ENCODE measurements at regions not wholly inside any gene's neighbourhood (a gene's known extent, or its start where the extent isn't known, plus 50 kb on each side); places are given as distances from the start of the nearest gene placed in this dataset.

DNA sequence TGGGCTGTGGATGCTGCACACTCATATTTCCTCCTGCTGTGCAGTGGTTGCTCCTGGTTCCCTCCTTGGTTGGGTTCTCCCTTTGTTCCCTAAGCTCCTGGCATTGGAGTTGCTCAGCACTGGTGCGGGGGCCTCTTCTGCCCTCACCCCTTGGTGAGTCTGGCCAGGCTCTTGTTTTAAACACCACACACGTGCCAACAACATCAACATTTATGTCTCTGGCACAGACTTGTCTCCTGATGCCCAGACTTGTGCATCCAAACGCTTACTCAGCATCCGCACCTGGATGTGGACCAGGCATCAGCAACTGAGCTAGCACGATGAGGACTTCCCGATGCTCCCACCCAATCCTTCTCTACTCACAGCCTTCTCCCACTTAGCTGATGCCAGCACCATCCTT is 627.6 kb downstream of the NPHP4 start:
- Histone ChIP-seq H3K27ac (ENCODE audit: low read depth, low read length) (no peak overlapping the region), H3K9me2 (replicated peaks; ENCODE audit: control insufficient read depth, low read length) (no peaks in the 10 kb centered on the region), H3K27me3 (ENCODE audit: control insufficient read depth, low read length) (no peaks in the 10 kb centered on the region), H3K4me1 (ENCODE audit: control insufficient read depth, low read length) (no peaks in the 10 kb centered on the region), H3K79me2 (ENCODE audit: control insufficient read depth, low read length) (no peaks in the 10 kb centered on the region), H3K4me3 (ENCODE audit: low read length) (no peak overlapping the region), H3K36me3 (ENCODE audit: control insufficient read depth, low read length) (no peaks in the 10 kb centered on the region), H3F3A (ENCODE audit: control insufficient read depth, insufficient read depth) (no peaks in the 10 kb centered on the region), H3K4me2 (ENCODE audit: low read length) (no peak overlapping the region), H4K20me1 (ENCODE audit: control insufficient read depth, insufficient read depth, low read depth, low read length) (no peaks in the 10 kb centered on the region), H3K9me3 (ENCODE audit: control insufficient read depth, insufficient read depth, low read length) (no peaks in the 10 kb centered on the region)
- TF ChIP-seq CTCF (IDR thresholded peaks at IDR 0.05; ENCODE audit: low read depth, low read length, poor library complexity, severe bottlenecking) (no peak), EZH2phosphoT487 (IDR thresholded peaks at IDR 0.05; ENCODE audit: borderline replicate concordance, low read length) (no peak)

DNA sequence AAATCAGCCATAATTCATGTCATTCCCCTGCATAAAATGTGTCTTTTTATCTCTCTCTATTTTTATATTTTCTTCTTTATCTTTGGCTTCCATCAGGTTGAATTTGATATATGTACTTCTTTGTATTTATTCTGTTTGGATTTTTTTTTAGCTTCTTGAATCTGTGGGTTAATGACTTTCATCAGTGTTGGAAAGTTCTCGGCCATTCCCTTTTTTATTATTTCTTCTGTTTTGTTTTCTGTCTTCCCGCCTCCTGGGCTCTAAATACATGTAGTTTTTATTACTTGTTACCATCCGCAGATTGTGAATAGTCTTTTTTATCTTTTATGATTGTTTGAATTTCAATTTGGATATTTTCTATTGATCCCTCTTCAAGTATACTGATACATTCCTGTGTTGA is 637.5 kb downstream of the NPHP4 start:
- H3K27me3 ChIP-seq (ENCODE audit: control insufficient read depth, low read length): no peaks in the 10 kb centered on the region
- no peaks in the 10 kb centered on the region for H3K9me3 ChIP-seq (ENCODE audit: control insufficient read depth, insufficient read depth, low read length)
- H3K79me2 ChIP-seq (ENCODE audit: control insufficient read depth, low read length): no peaks in the 10 kb centered on the region
- H3K4me2 ChIP-seq (ENCODE audit: low read length): no peak overlapping the region
- H3K4me3 ChIP-seq (ENCODE audit: low read length): no peak overlapping the region
- TF ChIP-seq EZH2phosphoT487 (IDR thresholded peaks at IDR 0.05; ENCODE audit: borderline replicate concordance, low read length) (no peak), CTCF (IDR thresholded peaks at IDR 0.05; ENCODE audit: low read depth, low read length, poor library complexity, severe bottlenecking) (no peak)
- no peaks in the 10 kb centered on the region for H3K4me1 ChIP-seq (ENCODE audit: control insufficient read depth, low read length)
- no peaks in the 10 kb centered on the region for H3K36me3 ChIP-seq (ENCODE audit: control insufficient read depth, low read length)
- H3K27ac ChIP-seq (ENCODE audit: low read depth, low read length): no peak overlapping the region
- H4K20me1 ChIP-seq (ENCODE audit: control insufficient read depth, insufficient read depth, low read depth, low read length): no peaks in the 10 kb centered on the region
- no peaks in the 10 kb centered on the region for H3K9me2 ChIP-seq (replicated peaks; ENCODE audit: control insufficient read depth, low read length)
- no peaks in the 10 kb centered on the region for H3F3A ChIP-seq (ENCODE audit: control insufficient read depth, insufficient read depth)

DNA sequence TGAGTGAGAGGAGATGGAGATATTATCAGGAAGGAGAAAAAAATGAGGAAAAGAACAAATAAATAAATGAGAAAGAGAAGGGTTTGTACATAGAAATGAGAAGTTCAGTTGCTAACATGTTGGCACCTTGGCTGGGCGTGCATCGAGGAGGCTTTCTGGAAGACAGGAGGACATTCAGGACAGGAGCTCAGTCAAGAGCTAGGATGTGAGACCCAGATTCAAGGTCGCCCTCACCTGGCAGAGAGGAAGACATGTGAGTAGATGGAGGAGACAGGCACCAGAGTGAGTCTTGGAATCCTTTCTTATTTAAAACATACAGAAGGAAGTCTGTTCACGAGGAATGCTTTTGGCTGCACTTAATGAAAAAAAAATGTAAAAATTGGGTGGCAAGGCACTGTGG is 640.9 kb downstream of the NPHP4 start:
- TF ChIP-seq CTCF (IDR thresholded peaks at IDR 0.05; ENCODE audit: low read depth, low read length, poor library complexity, severe bottlenecking) (no peak), EZH2phosphoT487 (IDR thresholded peaks at IDR 0.05; ENCODE audit: borderline replicate concordance, low read length) (no peak)
- no peaks in the 10 kb centered on the region for H4K20me1 ChIP-seq (ENCODE audit: control insufficient read depth, insufficient read depth, low read depth, low read length)
- no peaks in the 10 kb centered on the region for H3K9me2 ChIP-seq (replicated peaks; ENCODE audit: control insufficient read depth, low read length)
- H3K79me2 ChIP-seq (ENCODE audit: control insufficient read depth, low read length): no peaks in the 10 kb centered on the region
- H3K27me3 ChIP-seq (ENCODE audit: control insufficient read depth, low read length): no peaks in the 10 kb centered on the region
- H3K4me2 ChIP-seq (ENCODE audit: low read length): no peak overlapping the region
- no peak overlapping the region for H3K4me3 ChIP-seq (ENCODE audit: low read length)
- H3K36me3 ChIP-seq (ENCODE audit: control insufficient read depth, low read length): no peaks in the 10 kb centered on the region
- H3K9me3 ChIP-seq (ENCODE audit: control insufficient read depth, insufficient read depth, low read length): no peaks in the 10 kb centered on the region
- H3F3A ChIP-seq (ENCODE audit: control insufficient read depth, insufficient read depth): no peaks in the 10 kb centered on the region
- H3K4me1 ChIP-seq (ENCODE audit: control insufficient read depth, low read length): no peaks in the 10 kb centered on the region
- H3K27ac ChIP-seq (ENCODE audit: low read depth, low read length): no peak overlapping the region

- H3K4me3 ChIP-seq (ENCODE audit: low read length): no peak overlapping the region
- no peaks in the 10 kb centered on the region for H3K36me3 ChIP-seq (ENCODE audit: control insufficient read depth, low read length)
- H3K9me3 ChIP-seq (ENCODE audit: control insufficient read depth, insufficient read depth, low read length): no peaks in the 10 kb centered on the region
- H3K9me2 ChIP-seq (replicated peaks; ENCODE audit: control insufficient read depth, low read length): no peaks in the 10 kb centered on the region
- H3F3A ChIP-seq (ENCODE audit: control insufficient read depth, insufficient read depth): no peaks in the 10 kb centered on the region
- TF ChIP-seq CTCF (IDR thresholded peaks at IDR 0.05; ENCODE audit: low read depth, low read length, poor library complexity, severe bottlenecking) (no peak), EZH2phosphoT487 (IDR thresholded peaks at IDR 0.05; ENCODE audit: borderline replicate concordance, low read length) (no peak)
- H3K79me2 ChIP-seq (ENCODE audit: control insufficient read depth, low read length): no peaks in the 10 kb centered on the region
- no peak overlapping the region for H3K27ac ChIP-seq (ENCODE audit: low read depth, low read length)
- no peaks in the 10 kb centered on the region for H3K4me1 ChIP-seq (ENCODE audit: control insufficient read depth, low read length)
- no peak overlapping the region for H3K4me2 ChIP-seq (ENCODE audit: low read length)
- no peaks in the 10 kb centered on the region for H4K20me1 ChIP-seq (ENCODE audit: control insufficient read depth, insufficient read depth, low read depth, low read length)
- no peaks in the 10 kb centered on the region for H3K27me3 ChIP-seq (ENCODE audit: control insufficient read depth, low read length)
These were observed 642.7 kb downstream of the NPHP4 start for GRCh38 chr1:5349526-5349925.

Measured in DOHH2 (cell line).